ENCODE measurements at regions not wholly inside any gene's neighbourhood (a gene's known extent, or its start where the extent isn't known, plus 50 kb on each side); places are given as distances from the start of the nearest gene placed in this dataset.

- no peak for DNase-seq
- peak overlapping the region; percentile 69 for H3K4me3 ChIP-seq (ENCODE audit: low read depth, low read length)
- peaks cover 38% of the 10 kb centered on the region for H3K36me3 ChIP-seq
- H3K27me3 ChIP-seq = no peaks in the 10 kb centered on the region
- no peak for TF ChIP-seq CTCF (IDR thresholded peaks at IDR 0.05; ENCODE audit: low read depth, low read length)
- H3K9me3 ChIP-seq = no peaks in the 10 kb centered on the region
- H3K4me1 ChIP-seq = peaks cover 15% of the 10 kb centered on the region
These were observed 163.6 kb downstream of the FBXO8 start for GRCh38 chr4:174119830-174120229.

GRCh38 chr4:174119051-174119450 lies 164.4 kb downstream of the FBXO8 start:
- H3K4me1 ChIP-seq = peaks cover 15% of the 10 kb centered on the region
- peaks cover 46% of the 10 kb centered on the region for H3K36me3 ChIP-seq
- H3K27me3 ChIP-seq = no peaks in the 10 kb centered on the region
- H3K9me3 ChIP-seq = no peaks in the 10 kb centered on the region
- H3K4me3 ChIP-seq (ENCODE audit: low read depth, low read length) = peak overlapping the region; percentile 69
- DNase-seq = peak; percentile 58
- TF ChIP-seq CTCF (IDR thresholded peaks at IDR 0.05; ENCODE audit: low read depth, low read length) = no peak

- H3K4me1 ChIP-seq = peaks cover 15% of the 10 kb centered on the region
These were observed 165.3 kb downstream of the FBXO8 start for GRCh38 chr4:174118171-174118570.

GRCh38 chr4:174117445-174117844 lies 166.0 kb downstream of the FBXO8 start:
- no peak for TF ChIP-seq CTCF (IDR thresholded peaks at IDR 0.05; ENCODE audit: low read depth, low read length)
- DNase-seq = peak; percentile 70
- H3K4me1 ChIP-seq = peaks cover 19% of the 10 kb centered on the region
- H3K27me3 ChIP-seq = no peaks in the 10 kb centered on the region
- H3K9me3 ChIP-seq = no peaks in the 10 kb centered on the region
- H3K4me3 ChIP-seq (ENCODE audit: low read depth, low read length) = peak overlapping the region; percentile 69
- H3K36me3 ChIP-seq = peaks cover 62% of the 10 kb centered on the region

More at GRCh38 chr4:174118171-174118570, 165.3 kb downstream of the FBXO8 start:
- TF ChIP-seq CTCF (IDR thresholded peaks at IDR 0.05; ENCODE audit: low read depth, low read length) = no peak
- Histone ChIP-seq H3K36me3 (peaks cover 55% of the 10 kb centered on the region), H3K4me3 (ENCODE audit: low read depth, low read length) (peak overlapping the region; percentile 69), H3K9me3 (no peaks in the 10 kb centered on the region), H3K27me3 (no peaks in the 10 kb centered on the region)
- DNase-seq = peak; percentile 51

- Histone ChIP-seq H3K9me3 (no peaks in the 10 kb centered on the region), H3K4me1 (peaks cover 19% of the 10 kb centered on the region), H3K4me3 (ENCODE audit: low read depth, low read length) (peak overlapping the region; percentile 69), H3K27me3 (no peaks in the 10 kb centered on the region), H3K36me3 (peaks cover 76% of the 10 kb centered on the region)
- TF ChIP-seq CTCF (IDR thresholded peaks at IDR 0.05; ENCODE audit: low read depth, low read length) = no peak
- no peak for DNase-seq
These were observed 167.4 kb downstream of the FBXO8 start for GRCh38 chr4:174116021-174116420.

- H3K36me3 ChIP-seq = peaks cover 91% of the 10 kb centered on the region
- H3K27me3 ChIP-seq = no peaks in the 10 kb centered on the region
- H3K4me3 ChIP-seq (ENCODE audit: low read depth, low read length) = no peak overlapping the region
- H3K4me1 ChIP-seq = peaks cover 12% of the 10 kb centered on the region
- no peaks in the 10 kb centered on the region for H3K9me3 ChIP-seq
- no peak for TF ChIP-seq CTCF (IDR thresholded peaks at IDR 0.05; ENCODE audit: low read depth, low read length)
- no peak for DNase-seq
These were observed 172.0 kb downstream of the FBXO8 start for GRCh38 chr4:174111422-174111821.

Measured in BE2C (cell line).